C4-2B (cell line): ENCODE measurements at regions not wholly inside any gene's neighbourhood (a gene's known extent, or its start where the extent isn't known, plus 50 kb on each side); places are given as distances from the start of the nearest gene placed in this dataset.

ENCODE experiments used
- H3K27ac ChIP-seq: fragments of 450-650 bp; 2 replicates; pipeline ENCODE4 v1.5.1; 2017
- CTCF ChIP-seq: fragments of 450-650 bp; conservative IDR thresholded peaks from 2 replicates; pipeline ENCODE4 v1.5.1; 2017; ENCODE audit warnings: mild to moderate bottlenecking
- ZFX ChIP-seq: fragments of 450-650 bp; IDR thresholded peaks from 2 replicates; pipeline ENCODE4 v1.6.1; 2017

- no peak overlapping the region for H3K27ac ChIP-seq
- no peak for TF ChIP-seq CTCF
- TF ChIP-seq ZFX, result no peak
Observed at GRCh38 chr3:16090024-16090423, 84.5 kb upstream of the GALNT15 start.

DNA sequence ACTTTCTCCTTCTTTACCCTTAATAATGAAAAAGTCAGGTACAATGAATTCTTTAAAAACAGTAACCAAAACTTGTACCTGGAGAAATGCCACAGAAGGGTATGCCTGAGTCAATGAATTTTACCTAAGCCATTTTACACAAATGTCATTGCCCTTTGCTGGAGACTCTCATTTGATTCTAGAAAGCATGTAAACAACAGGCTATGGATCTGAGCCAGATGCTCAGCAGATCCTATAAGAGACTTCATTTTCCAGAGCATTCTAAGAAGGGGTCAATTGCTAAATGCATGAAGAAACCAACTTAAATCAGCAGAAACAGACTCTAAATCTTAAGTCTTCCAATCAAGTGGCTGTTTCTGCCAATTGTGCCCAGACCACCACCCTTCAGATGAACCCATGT lies 83.8 kb upstream of the GALNT15 start:
- H3K27ac ChIP-seq, result no peak overlapping the region
- no peak for TF ChIP-seq CTCF
- no peak for TF ChIP-seq ZFX

DNA sequence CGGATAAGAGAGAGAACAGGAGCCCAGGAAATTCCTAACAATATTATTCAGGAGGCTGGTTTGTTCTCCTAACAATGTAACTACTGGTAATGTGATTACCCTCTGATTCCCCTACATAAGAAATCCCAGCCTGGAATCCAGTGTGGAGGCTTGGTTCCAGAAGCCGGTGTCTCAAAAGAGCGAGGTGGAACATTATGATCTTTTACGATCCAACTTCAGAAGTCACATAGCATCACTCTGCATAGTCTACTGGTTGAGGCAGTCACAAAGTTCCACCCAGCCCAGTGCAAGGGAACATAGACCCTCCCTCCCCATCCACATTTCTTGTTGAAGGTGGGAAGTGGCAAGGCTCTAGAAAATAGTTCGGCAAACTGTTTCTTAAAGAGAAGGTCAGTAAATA lies 81.6 kb upstream of the GALNT15 start:
- TF ChIP-seq CTCF (no peak), ZFX (no peak)
- no peak overlapping the region for H3K27ac ChIP-seq

DNA sequence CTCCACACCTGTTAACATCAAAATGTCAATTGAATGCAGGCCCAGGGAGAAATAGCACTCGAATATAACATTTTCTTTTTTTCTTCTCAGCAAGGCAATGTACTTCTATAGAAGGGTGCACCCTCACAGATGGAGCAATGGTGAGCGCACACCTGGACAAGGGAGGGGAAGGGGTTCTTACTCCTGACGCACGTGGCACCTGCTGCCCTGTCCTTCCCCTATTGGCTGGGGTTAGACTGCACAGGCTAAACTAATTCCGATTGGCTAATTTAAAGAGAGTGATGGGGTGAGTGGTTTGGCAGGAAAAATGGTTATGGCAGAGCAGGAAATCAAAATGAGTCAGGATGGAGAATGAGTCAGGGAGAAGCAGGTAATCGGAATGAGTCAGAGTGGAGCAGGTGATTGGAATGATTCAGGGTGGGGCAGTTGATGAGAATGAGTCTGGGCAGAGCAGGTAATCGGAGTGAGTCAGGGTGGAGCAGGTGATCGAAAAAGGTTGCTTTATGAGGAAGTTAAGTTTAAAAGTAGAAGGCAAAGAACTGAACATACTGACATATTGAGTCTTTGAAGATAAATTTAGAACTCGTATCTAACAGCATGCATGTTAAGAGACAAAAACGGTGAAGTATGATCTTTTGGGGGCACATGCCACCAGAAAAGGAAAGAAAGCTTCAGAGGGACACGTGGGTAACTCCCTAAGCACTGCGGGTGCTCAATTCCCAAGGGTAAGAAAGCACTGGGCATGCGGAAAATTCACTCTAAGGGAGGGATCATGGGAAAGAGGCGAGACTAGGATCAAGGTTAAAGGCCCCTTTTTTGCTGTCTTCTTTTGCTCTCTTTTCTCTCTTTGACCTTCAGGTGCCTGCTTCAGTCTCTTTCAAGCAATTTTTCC lies 72.9 kb upstream of the GALNT15 start:
- H3K27ac ChIP-seq, result no peak overlapping the region
- TF ChIP-seq CTCF (no peak), ZFX (no peak)

DNA sequence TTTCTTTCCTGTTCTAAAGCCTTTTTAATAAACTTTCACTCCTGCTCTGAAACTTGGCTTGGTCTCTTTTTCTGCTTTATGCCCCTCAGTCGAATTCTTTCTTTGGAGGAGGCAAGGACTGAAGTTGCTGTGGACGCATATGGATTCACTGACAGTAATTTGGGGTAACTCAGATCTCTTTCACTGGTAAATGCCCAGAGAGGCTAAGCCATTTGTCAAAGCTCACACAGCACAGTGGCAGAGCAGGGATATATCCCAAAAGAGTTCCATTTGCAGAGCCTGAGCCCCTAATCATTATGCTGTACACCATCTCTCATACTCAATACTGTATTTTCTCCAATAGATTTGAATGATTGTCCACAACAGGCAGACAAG lies 72.3 kb upstream of the GALNT15 start:
- TF ChIP-seq ZFX, result no peak
- TF ChIP-seq CTCF, result no peak
- H3K27ac ChIP-seq, result no peak overlapping the region

- H3K27ac ChIP-seq, result no peak overlapping the region
- TF ChIP-seq ZFX (no peak), CTCF (no peak)
Observed at GRCh38 chr3:16102905-16103364, 71.5 kb upstream of the GALNT15 start.

GRCh38 chr3:16103472-16103871 lies 71.0 kb upstream of the GALNT15 start:
- H3K27ac ChIP-seq, result no peak overlapping the region
- no peak for TF ChIP-seq ZFX
- no peak for TF ChIP-seq CTCF
